Stimulated activated effector memory CD8-positive, alpha-beta T cell treated with anti-CD3 and anti-CD28 coated beads, Interleukin-12 subunit alpha, Interleukin-12 subunit beta, amount 100 ng/mL, for 72 hours (primary cell): ENCODE measurements at regions not wholly inside any gene's neighbourhood (a gene's known extent, or its start where the extent isn't known, plus 50 kb on each side); places are given as distances from the start of the nearest gene placed in this dataset.

ENCODE experiments used
- ATAC-seq: fragments of 150-1000 bp; cut with Tn5 transposase; 2 replicates; pipeline ENCODE4 v1.10.0; 2021
- DNase-seq, 2 donors: peaks; one replicate each; pipeline ENCODE4 v3.0.0; 2021 to 2022; ENCODE audit warnings: low spot score in 2 of 2
- H3K27ac Mint-ChIP-seq: one replicate; pipeline ENCODE4 v1.8.0; 2022; ENCODE audit warnings: mild to moderate bottlenecking, mixed read lengths
- H3K36me3 Mint-ChIP-seq: one replicate; pipeline ENCODE4 v1.8.0; 2022; ENCODE audit warnings: mild to moderate bottlenecking, mixed read lengths
- H3K4me1 Mint-ChIP-seq: one replicate; pipeline ENCODE4 v1.8.0; 2022; ENCODE audit warnings: mixed read lengths
- H3K4me3 Mint-ChIP-seq: one replicate; pipeline ENCODE4 v1.8.0; 2022; ENCODE audit warnings: mild to moderate bottlenecking, mixed read lengths
- H3K9me3 Mint-ChIP-seq: one replicate; pipeline ENCODE4 v1.8.0; 2022; ENCODE audit warnings: mixed read lengths

- ATAC-seq (no peak), DNase-seq (no peak)
- Mint-ChIP-seq H3K9me3 (no peaks in the 10 kb centered on the region), H3K4me3 (no peak overlapping the region), H3K27ac (no peak overlapping the region), H3K4me1 (peaks cover 5% of the 10 kb centered on the region), H3K36me3 (no peaks in the 10 kb centered on the region)
Observed at GRCh38 chr11:59267736-59268475, 55.2 kb upstream of the MPEG1 start.

DNA sequence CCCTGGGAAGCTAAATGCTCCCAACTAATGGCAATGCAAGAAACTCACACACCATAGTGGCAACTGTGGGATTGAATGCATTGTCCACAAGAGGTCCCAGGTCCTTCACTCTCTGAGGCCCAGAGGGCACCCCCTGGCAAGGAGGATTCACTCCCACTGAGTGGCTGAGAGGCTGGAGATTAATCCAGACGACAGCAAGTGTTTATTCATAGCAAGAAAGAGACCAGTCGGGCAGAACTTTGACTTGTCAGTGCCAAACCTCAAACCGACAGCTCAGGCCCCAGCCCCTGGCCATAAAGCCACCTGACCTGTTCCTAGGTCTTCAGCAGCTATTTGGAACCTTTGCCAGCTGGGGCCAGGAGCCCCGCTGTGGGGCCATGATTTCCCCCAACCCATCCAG, 54.5 kb upstream of the MPEG1 start:
- H3K36me3 Mint-ChIP-seq, result no peaks in the 10 kb centered on the region
- no peaks in the 10 kb centered on the region for H3K4me1 Mint-ChIP-seq
- no peaks in the 10 kb centered on the region for H3K9me3 Mint-ChIP-seq
- no peak for DNase-seq
- no peak overlapping the region for H3K4me3 Mint-ChIP-seq
- no peak overlapping the region for H3K27ac Mint-ChIP-seq
- ATAC-seq, result no peak

DNA sequence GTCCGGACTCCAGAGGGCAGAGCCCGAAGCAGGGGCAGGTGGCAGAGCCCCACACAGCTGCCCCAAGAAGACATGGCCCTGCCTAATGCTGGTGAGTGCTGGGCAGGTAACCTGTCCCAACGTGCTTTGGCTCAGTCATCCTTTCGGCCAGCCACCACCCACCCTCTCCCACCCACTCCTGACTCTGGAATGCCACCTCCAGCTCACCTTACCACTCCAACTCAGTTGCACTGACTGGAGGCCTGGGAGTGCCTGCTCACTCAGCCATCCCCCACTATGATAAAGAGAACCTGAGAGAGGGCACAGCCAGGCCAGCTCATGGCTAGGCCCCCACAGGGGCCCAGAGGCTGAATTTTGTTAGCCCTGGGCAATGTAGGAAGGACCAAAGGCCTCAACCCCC, 53.8 kb upstream of the MPEG1 start:
- no peak overlapping the region for H3K27ac Mint-ChIP-seq
- H3K9me3 Mint-ChIP-seq, result no peaks in the 10 kb centered on the region
- no peaks in the 10 kb centered on the region for H3K36me3 Mint-ChIP-seq
- H3K4me1 Mint-ChIP-seq, result no peaks in the 10 kb centered on the region
- ATAC-seq (no peak), DNase-seq (no peak)
- H3K4me3 Mint-ChIP-seq, result no peak overlapping the region

DNA sequence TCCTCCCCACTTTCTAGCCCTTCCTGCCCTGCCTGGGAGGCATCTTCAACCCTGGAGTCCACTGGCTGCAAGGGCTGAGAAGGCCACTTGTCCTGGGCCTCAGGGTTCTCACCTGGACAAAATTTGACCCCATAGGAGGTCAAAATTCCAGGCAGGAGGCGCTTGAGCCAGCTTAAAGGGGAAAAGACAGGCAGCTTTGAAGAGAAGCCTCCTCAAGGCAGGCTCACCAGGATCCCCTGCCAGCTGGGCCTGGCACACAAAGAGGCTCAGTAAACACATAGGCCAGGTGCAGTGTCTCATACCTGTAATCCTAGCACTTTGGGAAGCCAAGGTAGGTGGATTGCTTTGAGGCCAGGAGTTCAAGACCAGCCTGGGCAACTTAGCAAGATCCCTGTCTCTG, 53.0 kb upstream of the MPEG1 start:
- Mint-ChIP-seq H3K27ac (no peak overlapping the region), H3K4me3 (no peak overlapping the region)

DNA sequence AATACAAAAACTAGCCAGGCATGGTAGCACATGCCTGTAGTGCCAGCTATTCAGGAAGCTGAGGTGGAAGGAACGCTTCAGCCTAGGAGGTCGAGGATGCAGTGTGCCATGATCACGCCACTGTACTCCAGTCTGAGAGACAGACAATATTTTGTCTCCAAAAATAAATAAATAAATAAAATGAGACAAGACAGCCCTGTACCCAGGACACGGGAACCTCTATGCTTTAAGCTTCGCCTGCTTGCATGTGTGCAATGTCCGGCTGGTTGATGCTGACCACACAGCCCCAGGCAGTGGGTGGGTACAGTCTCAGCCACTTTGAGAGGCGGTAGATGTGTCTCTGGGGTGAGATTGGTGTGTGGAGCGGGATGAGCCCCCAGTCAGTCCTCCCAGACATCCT, 52.0 kb upstream of the MPEG1 start:
- H3K9me3 Mint-ChIP-seq, result no peaks in the 10 kb centered on the region
- ATAC-seq (no peak), DNase-seq (no peak)
- no peaks in the 10 kb centered on the region for H3K36me3 Mint-ChIP-seq
- no peak overlapping the region for H3K27ac Mint-ChIP-seq
- no peaks in the 10 kb centered on the region for H3K4me1 Mint-ChIP-seq
- no peak overlapping the region for H3K4me3 Mint-ChIP-seq

More for the DNA sequence above, 53.0 kb upstream of the MPEG1 start:
- Mint-ChIP-seq H3K9me3 (no peaks in the 10 kb centered on the region), H3K36me3 (no peaks in the 10 kb centered on the region), H3K4me1 (no peaks in the 10 kb centered on the region)
- ATAC-seq (no peak), DNase-seq (no peak)

DNA sequence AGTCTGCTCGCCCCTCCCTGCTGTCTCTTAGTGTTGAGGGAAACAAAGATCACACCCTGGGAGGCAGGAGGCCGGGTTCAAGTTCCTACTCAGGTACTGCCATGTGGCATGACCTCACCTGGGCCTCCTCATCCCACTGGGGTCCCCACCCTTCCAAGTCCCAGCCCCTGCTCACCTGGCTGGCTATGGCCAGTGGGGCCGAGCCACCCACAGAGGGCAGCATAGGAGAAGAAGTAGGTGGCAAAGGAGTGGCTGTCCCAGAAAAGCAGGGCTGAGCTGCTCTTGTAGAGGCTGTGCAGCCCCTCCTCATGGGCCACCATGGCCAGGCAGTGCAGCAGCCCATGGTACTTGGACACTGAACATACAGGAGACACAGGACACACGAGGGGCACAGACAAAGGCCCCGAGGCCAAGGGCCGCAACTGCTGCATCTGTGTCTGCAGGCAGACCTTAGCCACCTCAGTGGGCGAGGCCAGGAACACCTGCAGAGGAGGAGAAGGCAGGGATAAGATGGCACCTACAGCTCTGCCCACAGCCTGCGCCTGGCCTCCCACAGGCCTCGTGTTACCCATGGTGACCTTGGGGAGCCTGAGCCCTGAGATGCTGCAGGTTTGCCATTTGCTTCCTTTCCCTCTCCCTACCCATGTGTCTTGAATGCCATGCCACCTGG, 50.6 kb upstream of the MPEG1 start:
- Mint-ChIP-seq H3K9me3 (no peaks in the 10 kb centered on the region), H3K4me1 (no peaks in the 10 kb centered on the region), H3K4me3 (no peak overlapping the region), H3K27ac (no peak overlapping the region), H3K36me3 (no peaks in the 10 kb centered on the region)
- ATAC-seq (no peak), DNase-seq (no peak)
